Transverse colon (tissue), 4 donors: ENCODE measurements at regions not wholly inside any gene's neighbourhood (a gene's known extent, or its start where the extent isn't known, plus 50 kb on each side); places are given as distances from the start of the nearest gene placed in this dataset.

Experiments
- DNase-seq: peaks from one replicate; pipeline ENCODE4 v3.0.0-alpha.2; 2019
- H3K27ac ChIP-seq, 4 donors: fragments of 200-600 bp; sonication (generic); 2 replicates each; pipeline ENCODE4 v1.5.1; 2016 to 2018; ENCODE audit warnings: inconsistent platforms in 4 of 4
- H3K27me3 ChIP-seq: fragments of 200-600 bp; sonication (generic); 2 replicates; pipeline ENCODE4 v1.5.1; 2017; ENCODE audit warnings: inconsistent platforms
- H3K36me3 ChIP-seq, 4 donors: fragments of 200-600 bp; sonication (generic); 2 replicates each; pipeline ENCODE4 v1.5.1; 2017 to 2019; ENCODE audit warnings: inconsistent platforms in 4 of 4
- H3K4me1 ChIP-seq, 4 donors: fragments of 200-600 bp; sonication (generic); 2 replicates each; pipeline ENCODE4 v1.5.1; 2017 to 2020; ENCODE audit warnings: inconsistent platforms in 4 of 4
- H3K4me3 ChIP-seq, 4 donors: fragments of 200-600 bp; sonication (generic); 1 replicate in 1 of 4; 2 replicates in 3 of 4; pipeline versions ENCODE4 v1.5.1 to v1.6.1; 2017 to 2019; ENCODE audit warnings: inconsistent platforms in 4 of 4
- H3K9me3 ChIP-seq, 2 donors: fragments of 200-600 bp; sonication (generic); 2 replicates each; pipeline ENCODE4 v1.5.1; 2017 to 2019; ENCODE audit warnings: inconsistent platforms in 2 of 2
- EP300 ChIP-seq: sonication (generic); formaldehyde crosslinking; IDR thresholded peaks from one replicate; pipeline ENCODE4 v1.6.1; 2017; ENCODE audit warnings: antibody characterized with exemption, low read depth
- POLR2A ChIP-seq: fragments of 450-650 bp; IDR thresholded peaks from one replicate; pipeline ENCODE4 v1.6.1; 2016; ENCODE audit warnings: antibody characterized with exemption, mild to moderate bottlenecking, moderate library complexity
- POLR2AphosphoS5 ChIP-seq, 3 donors: sonication (generic); formaldehyde crosslinking; IDR thresholded peaks; one replicate each; pipeline ENCODE4 v1.6.1; 2016; ENCODE audit warnings: antibody characterized with exemption in 3 of 3
- WGBS, 2 donors: methylation state at CpG; one replicate each; pipeline ENCODE4 v1.1.5; 2018; ENCODE audit warnings: low coverage in 1 of 2; 5-methylcytosine and 5-hydroxymethylcytosine counted together
- in situ Hi-C, 4 donors: fragments of 200-750 bp; cut with MboI; loops; one replicate each; pipeline versions ENCODE4 v1.15.0 to v1.15.1; 2017; ENCODE audit warnings: low sequenced_read_pairs in 3 of 4, low pct_ligation_motif_present in 1 of 4, low pct_unique_long_range_greater_than_20kb in 1 of 4
- intact Hi-C: fragments of 100-400 bp; cut with DNase I; formaldehyde crosslinking; loops from one replicate; pipeline ENCODE4 v1.15.1; 2023; ENCODE audit warnings: low total_unique reads
- TF ChIP-seq, protein P1 (sequence below), 5 experiments: fragments of 200-600 bp in 3 of 5; fragments of 450-650 bp in 2 of 5; sonication (generic) in 3 of 5; IDR thresholded peaks; 1 replicate in 2 of 5; 2 replicates in 3 of 5; pipeline ENCODE4 v1.5.1; 2016 to 2017; ENCODE audit warnings: antibody characterized with exemption in 5 of 5, inconsistent platforms in 3 of 5, mild to moderate bottlenecking in 2 of 5, moderate library complexity in 1 of 5

DNA sequence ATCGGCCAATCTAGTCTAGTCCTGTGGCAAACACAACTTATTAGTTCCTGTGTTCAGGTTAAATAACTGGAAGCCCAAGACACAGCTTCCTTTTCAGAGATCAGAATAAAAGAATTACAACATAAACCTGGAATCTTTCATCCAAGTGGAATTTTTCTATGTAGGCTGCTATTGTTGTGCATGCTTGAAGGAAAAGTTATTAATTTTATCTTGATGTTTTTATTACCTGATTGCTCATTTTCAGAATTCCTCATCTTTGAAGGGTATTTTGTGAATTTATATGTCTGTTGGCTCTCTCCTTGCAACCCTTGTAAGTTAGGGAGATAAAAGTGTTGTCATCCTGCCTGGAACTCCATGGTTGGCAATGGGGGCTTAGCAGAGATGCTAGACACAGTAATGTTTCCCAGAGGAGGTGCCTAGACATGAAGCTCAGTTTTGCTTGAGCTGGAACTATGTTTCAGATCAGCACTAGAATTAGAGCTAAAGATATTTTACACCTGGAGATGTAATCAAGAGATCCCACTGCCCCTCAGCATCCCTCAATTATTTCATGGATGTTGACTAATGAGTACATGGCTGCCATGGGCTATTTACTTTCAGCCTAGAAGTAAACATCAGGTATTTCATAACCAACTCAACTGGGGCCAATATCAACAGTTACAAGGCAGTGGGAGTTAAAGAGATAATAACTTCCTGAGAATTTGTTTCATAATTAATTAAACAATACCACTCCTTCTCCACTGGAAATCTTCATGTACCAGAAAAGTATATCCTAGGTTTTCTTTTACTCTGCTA is 367.0 kb upstream of the MARCKS start:
- intact Hi-C loops: no loop called here
- H3K4me1 ChIP-seq: peaks cover 0 to 17% (median 5%) of the 10 kb centered on the region in 4 donors
- H3K27me3 ChIP-seq: no peaks in the 10 kb centered on the region
- no peak overlapping the region for H3K27ac ChIP-seq
- in situ Hi-C loops: no loop called here
- H3K4me3 ChIP-seq: no peak overlapping the region
- TF ChIP-seq POLR2A (no peak), EP300 (no peak), POLR2AphosphoS5 (IDR thresholded peaks at IDR 0.05) (no peak)
- TF ChIP-seq, protein P1, sequence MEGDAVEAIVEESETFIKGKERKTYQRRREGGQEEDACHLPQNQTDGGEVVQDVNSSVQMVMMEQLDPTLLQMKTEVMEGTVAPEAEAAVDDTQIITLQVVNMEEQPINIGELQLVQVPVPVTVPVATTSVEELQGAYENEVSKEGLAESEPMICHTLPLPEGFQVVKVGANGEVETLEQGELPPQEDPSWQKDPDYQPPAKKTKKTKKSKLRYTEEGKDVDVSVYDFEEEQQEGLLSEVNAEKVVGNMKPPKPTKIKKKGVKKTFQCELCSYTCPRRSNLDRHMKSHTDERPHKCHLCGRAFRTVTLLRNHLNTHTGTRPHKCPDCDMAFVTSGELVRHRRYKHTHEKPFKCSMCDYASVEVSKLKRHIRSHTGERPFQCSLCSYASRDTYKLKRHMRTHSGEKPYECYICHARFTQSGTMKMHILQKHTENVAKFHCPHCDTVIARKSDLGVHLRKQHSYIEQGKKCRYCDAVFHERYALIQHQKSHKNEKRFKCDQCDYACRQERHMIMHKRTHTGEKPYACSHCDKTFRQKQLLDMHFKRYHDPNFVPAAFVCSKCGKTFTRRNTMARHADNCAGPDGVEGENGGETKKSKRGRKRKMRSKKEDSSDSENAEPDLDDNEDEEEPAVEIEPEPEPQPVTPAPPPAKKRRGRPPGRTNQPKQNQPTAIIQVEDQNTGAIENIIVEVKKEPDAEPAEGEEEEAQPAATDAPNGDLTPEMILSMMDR (IDR thresholded peaks at IDR 0.05): no peak
- H3K36me3 ChIP-seq: no peaks in the 10 kb centered on the region
- WGBS, 2 donors: 55 to 58% methylated on average over 1 of the region's 1 CpG
- H3K9me3 ChIP-seq: no peaks in the 10 kb centered on the region
- DNase-seq: no peak

DNA sequence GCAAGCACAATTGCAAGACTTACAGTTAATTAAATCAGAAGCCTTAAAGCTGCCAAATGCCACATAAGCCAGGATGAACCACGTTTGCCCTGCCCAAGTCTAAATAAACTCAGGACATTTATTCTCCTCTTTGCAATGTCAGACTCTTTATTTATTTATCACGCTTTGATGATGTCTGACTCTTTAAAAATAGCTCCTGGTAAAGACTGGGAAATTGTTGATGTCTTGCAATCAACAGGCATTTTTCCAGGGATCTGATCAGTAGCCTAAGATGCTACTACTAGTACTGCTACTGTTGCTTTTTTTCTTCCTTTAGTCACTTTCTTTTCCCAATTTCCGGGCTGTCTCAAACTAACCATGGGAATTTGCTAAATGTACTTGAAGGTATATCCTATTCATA is 365.8 kb upstream of the MARCKS start:
- H3K4me3 ChIP-seq: no peak overlapping the region
- TF ChIP-seq, protein P1 (IDR thresholded peaks at IDR 0.05): no peak
- TF ChIP-seq EP300 (no peak), POLR2A (no peak), POLR2AphosphoS5 (IDR thresholded peaks at IDR 0.05) (no peak)
- WGBS, 2 donors: 66 to 69% methylated on average over 3 of the region's 3 CpGs
- H3K36me3 ChIP-seq: no peaks in the 10 kb centered on the region
- intact Hi-C loops: no loop called here
- peaks cover 0 to 17% (median 5%) of the 10 kb centered on the region in 4 donors for H3K4me1 ChIP-seq
- in situ Hi-C loops: no loop called here
- H3K9me3 ChIP-seq: no peaks in the 10 kb centered on the region
- no peak for DNase-seq
- no peaks in the 10 kb centered on the region for H3K27me3 ChIP-seq
- no peak overlapping the region for H3K27ac ChIP-seq

DNA sequence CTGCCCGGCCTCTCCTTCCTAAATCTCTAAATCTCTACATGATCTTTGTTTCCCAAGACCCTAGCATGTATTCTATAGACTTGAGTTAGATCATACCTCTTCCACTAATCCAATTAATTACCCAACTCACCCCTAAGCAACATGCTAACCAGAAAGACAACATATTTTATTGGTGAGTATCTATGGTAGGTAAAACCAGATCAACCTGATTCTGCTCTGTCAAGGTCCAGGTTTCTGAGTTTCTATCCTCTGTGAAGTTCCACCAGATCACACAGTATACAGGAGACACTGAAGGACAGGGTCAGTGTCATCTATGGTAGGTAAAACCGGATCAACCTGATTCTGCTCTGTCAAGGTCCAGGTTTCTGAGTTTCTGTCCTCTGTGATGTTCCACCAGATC is 363.2 kb upstream of the MARCKS start:
- H3K36me3 ChIP-seq: no peaks in the 10 kb centered on the region
- no peak for DNase-seq
- H3K9me3 ChIP-seq: no peaks in the 10 kb centered on the region
- intact Hi-C loops: no loop called here
- no peak overlapping the region for H3K4me3 ChIP-seq
- H3K27ac ChIP-seq: no peak overlapping the region
- 75 to 86% methylated on average over 2 of the region's 2 CpGs for WGBS, 2 donors
- no peaks in the 10 kb centered on the region for H3K27me3 ChIP-seq
- in situ Hi-C loops: no loop called here
- no peak for TF ChIP-seq POLR2A
- H3K4me1 ChIP-seq: peaks cover 0 to 12% (median 3%) of the 10 kb centered on the region in 4 donors

DNA sequence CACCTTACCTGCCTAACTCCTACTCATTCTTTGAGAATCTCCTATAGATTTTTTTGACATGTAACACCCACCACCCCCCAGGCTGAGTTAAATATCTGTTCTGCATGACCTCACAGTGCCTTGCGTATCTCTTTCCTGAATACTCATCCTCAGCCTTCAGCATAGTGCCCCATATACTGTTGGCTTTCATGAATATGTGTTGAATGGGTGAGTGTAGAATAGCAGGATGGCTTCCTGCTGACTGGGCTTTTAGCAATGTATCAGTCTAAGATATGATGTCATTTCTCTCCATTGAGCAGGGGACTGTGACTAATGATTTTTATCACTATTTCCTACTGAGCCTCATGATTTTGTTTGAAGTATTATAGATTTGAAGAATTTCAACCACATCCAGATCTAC is 361.6 kb upstream of the MARCKS start:
- H3K27me3 ChIP-seq: no peaks in the 10 kb centered on the region
- TF ChIP-seq POLR2A (no peak), EP300 (no peak), POLR2AphosphoS5 (IDR thresholded peaks at IDR 0.05) (no peak)
- TF ChIP-seq, protein P1 (IDR thresholded peaks at IDR 0.05): no peak
- in situ Hi-C loops (no loop called here), intact Hi-C loops (no loop called here)
- H3K4me3 ChIP-seq: no peak overlapping the region
- no peaks in the 10 kb centered on the region for H3K9me3 ChIP-seq
- no peaks in the 10 kb centered on the region for H3K4me1 ChIP-seq
- H3K36me3 ChIP-seq: no peaks in the 10 kb centered on the region
- H3K27ac ChIP-seq: no peak overlapping the region
- no peak for DNase-seq
- 82 to 95% methylated on average over 1 of the region's 1 CpG for WGBS, 2 donors

DNA sequence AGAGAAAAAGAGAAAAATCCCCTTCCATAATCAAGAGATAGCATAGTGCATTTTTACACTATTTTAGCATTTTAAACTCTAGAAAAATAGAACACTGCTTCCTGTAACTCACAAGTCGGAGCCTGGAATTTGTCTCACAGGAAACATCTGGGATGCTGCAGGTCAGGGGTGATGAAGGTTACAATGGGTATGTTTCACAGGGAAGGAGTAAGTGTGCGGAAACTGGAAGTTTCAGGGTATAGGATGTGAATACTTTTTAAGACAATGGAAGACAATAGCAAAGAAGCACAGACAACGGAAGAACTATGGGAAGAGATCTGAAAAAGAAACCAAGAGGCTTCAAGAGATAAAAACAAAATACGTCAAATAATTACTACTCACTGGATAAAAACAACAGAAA is 361.0 kb upstream of the MARCKS start:
- 58 to 81% methylated on average over 4 of the region's 4 CpGs for WGBS, 2 donors
- Histone ChIP-seq H3K4me3 (no peak overlapping the region), H3K27ac (no peak overlapping the region), H3K36me3 (no peaks in the 10 kb centered on the region), H3K9me3 (no peaks in the 10 kb centered on the region), H3K27me3 (no peaks in the 10 kb centered on the region), H3K4me1 (no peaks in the 10 kb centered on the region)
- in situ Hi-C loops: no loop called here
- no peak for DNase-seq
- TF ChIP-seq, protein P1 (IDR thresholded peaks at IDR 0.05): no peak
- TF ChIP-seq POLR2AphosphoS5 (IDR thresholded peaks at IDR 0.05) (no peak), EP300 (no peak), POLR2A (no peak)
- intact Hi-C loops: no loop called here
